K562 (cell line): ENCODE measurements at regions not wholly inside any gene's neighbourhood (a gene's known extent, or its start where the extent isn't known, plus 50 kb on each side); places are given as distances from the start of the nearest gene placed in this dataset.

Experiments used
- CREBBP ChIP-seq: IDR thresholded peaks from one replicate; pipeline ENCODE4 v1.6.1; 2012; ENCODE audit warnings: low read depth, mild to moderate bottlenecking, control low read depth, inconsistent platforms, low read length
- NCOR1 ChIP-seq: fragments of 450-650 bp; IDR thresholded peaks from 2 replicates; pipeline ENCODE4 v1.6.1; 2016; ENCODE audit warnings: mild to moderate bottlenecking, moderate library complexity
- NR2C1 ChIP-seq, 2 experiments: fragments of 450-650 bp; IDR thresholded peaks; 2 replicates each; pipeline ENCODE4 v1.6.1; 2017; ENCODE audit warnings: mild to moderate bottlenecking in 2 of 2, antibody characterized with exemption in 1 of 2, inconsistent platforms in 1 of 2, missing compliant biosample characterization in 1 of 2, missing genetic modification characterization in 1 of 2
- SMARCB1 ChIP-seq: IDR thresholded peaks from 2 replicates; pipeline ENCODE4 v1.6.1; 2011; ENCODE audit warnings: improper control_type of control experiment, low read depth; ENCODE audit not compliant: insufficient read length
- SNRNP70 ChIP-seq: fragments of 200-400 bp; formaldehyde crosslinking; optimal IDR thresholded peaks from 2 replicates; pipeline ENCODE3; 2017; ENCODE audit warnings: low read depth, low read length
- ZNF354B ChIP-seq: fragments of 250-450 bp; sonication (Bioruptor Pico); IDR thresholded peaks from 2 replicates; pipeline ENCODE4 v1.4.0; 2020
- TF ChIP-seq, protein P1 (sequence below): IDR thresholded peaks from 2 replicates; pipeline ENCODE4 v1.6.1; 2012; ENCODE audit warnings: low read depth, low read length, improper control_type of control experiment, borderline replicate concordance
- TF ChIP-seq, protein P2 (sequence below): fragments of 250-450 bp; sonication (Bioruptor Pico); IDR thresholded peaks from 2 replicates; pipeline ENCODE4 v1.5.0; 2021
- TF ChIP-seq, protein P3 (sequence below): IDR thresholded peaks from 3 replicates; pipeline ENCODE4 v1.6.1; 2011; ENCODE audit warnings: borderline replicate concordance, mild to moderate bottlenecking; ENCODE audit not compliant: insufficient read length, insufficient read depth
- TF ChIP-seq, protein P4 (sequence below): fragments of 250-450 bp; sonication (Bioruptor Pico); IDR thresholded peaks from 2 replicates; pipeline ENCODE4 v1.5.0; 2022; ENCODE audit warnings: mild to moderate bottlenecking

DNA sequence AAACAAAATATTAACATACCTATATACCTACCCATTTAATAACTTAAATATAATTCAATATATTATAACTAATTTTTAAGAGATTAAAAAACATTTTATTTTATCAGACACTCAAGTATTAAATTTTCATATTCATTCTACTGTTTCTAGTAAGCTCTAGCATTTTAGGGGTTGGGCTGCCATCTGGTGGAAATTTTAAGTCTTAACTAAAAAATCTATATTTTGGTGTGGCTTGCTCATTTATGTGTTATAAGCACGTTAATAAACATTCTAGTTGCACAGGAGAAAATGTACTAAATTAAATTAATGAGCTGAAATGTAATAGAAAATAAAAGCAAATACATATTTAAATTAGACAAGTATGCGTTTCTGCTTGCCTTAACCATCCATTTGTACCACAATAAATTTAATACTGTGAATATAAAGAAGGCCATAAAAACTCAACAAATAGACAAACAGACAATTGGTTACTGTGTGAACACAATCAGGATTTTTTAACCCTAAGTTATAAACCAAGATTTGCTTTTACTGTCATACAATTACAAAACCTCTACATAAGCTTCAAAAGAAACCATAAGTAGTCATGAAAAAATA is 1728.3 kb upstream of the CDH9 start (continued):
- TF ChIP-seq, protein P1, sequence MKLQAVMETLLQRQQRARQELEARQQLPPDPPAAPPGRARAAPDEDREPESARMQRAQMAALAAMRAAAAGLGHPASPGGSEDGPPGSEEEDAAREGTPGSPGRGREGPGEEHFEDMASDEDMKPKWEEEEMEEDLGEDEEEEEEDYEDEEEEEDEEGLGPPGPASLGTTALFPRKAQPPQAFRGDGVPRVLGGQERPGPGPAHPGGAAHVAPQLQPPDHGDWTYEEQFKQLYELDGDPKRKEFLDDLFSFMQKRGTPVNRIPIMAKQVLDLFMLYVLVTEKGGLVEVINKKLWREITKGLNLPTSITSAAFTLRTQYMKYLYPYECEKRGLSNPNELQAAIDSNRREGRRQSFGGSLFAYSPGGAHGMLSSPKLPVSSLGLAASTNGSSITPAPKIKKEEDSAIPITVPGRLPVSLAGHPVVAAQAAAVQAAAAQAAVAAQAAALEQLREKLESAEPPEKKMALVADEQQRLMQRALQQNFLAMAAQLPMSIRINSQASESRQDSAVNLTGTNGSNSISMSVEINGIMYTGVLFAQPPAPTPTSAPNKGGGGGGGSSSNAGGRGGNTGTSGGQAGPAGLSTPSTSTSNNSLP: no peak
- TF ChIP-seq CREBBP: no peak
- no peak for TF ChIP-seq ZNF354B (CRISPR knock-in tag)
- TF ChIP-seq SMARCB1: no peak
- TF ChIP-seq, protein P2, sequence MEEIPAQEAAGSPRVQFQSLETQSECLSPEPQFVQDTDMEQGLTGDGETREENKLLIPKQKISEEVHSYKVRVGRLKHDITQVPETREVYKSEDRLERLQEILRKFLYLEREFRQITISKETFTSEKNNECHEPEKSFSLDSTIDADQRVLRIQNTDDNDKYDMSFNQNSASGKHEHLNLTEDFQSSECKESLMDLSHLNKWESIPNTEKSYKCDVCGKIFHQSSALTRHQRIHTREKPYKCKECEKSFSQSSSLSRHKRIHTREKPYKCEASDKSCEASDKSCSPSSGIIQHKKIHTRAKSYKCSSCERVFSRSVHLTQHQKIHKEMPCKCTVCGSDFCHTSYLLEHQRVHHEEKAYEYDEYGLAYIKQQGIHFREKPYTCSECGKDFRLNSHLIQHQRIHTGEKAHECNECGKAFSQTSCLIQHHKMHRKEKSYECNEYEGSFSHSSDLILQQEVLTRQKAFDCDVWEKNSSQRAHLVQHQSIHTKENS: no peak
- TF ChIP-seq, protein P3, sequence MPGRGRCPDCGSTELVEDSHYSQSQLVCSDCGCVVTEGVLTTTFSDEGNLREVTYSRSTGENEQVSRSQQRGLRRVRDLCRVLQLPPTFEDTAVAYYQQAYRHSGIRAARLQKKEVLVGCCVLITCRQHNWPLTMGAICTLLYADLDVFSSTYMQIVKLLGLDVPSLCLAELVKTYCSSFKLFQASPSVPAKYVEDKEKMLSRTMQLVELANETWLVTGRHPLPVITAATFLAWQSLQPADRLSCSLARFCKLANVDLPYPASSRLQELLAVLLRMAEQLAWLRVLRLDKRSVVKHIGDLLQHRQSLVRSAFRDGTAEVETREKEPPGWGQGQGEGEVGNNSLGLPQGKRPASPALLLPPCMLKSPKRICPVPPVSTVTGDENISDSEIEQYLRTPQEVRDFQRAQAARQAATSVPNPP: no peak
- no peak for TF ChIP-seq NCOR1
- no peak for TF ChIP-seq SNRNP70
- TF ChIP-seq, protein P4, sequence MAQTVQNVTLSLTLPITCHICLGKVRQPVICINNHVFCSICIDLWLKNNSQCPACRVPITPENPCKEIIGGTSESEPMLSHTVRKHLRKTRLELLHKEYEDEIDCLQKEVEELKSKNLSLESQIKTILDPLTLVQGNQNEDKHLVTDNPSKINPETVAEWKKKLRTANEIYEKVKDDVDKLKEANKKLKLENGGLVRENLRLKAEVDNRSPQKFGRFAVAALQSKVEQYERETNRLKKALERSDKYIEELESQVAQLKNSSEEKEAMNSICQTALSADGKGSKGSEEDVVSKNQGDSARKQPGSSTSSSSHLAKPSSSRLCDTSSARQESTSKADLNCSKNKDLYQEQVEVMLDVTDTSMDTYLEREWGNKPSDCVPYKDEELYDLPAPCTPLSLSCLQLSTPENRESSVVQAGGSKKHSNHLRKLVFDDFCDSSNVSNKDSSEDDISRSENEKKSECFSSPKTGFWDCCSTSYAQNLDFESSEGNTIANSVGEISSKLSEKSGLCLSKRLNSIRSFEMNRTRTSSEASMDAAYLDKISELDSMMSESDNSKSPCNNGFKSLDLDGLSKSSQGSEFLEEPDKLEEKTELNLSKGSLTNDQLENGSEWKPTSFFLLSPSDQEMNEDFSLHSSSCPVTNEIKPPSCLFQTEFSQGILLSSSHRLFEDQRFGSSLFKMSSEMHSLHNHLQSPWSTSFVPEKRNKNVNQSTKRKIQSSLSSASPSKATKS (CRISPR knock-in tag): no peak
- TF ChIP-seq NR2C1 (IDR thresholded peaks at IDR 0.05): no peak
- no peak for TF ChIP-seq NR2C1 (tag; IDR thresholded peaks at IDR 0.05)
